ENCODE measurements at regions not wholly inside any gene's neighbourhood (a gene's known extent, or its start where the extent isn't known, plus 50 kb on each side); places are given as distances from the start of the nearest gene placed in this dataset.

DNA sequence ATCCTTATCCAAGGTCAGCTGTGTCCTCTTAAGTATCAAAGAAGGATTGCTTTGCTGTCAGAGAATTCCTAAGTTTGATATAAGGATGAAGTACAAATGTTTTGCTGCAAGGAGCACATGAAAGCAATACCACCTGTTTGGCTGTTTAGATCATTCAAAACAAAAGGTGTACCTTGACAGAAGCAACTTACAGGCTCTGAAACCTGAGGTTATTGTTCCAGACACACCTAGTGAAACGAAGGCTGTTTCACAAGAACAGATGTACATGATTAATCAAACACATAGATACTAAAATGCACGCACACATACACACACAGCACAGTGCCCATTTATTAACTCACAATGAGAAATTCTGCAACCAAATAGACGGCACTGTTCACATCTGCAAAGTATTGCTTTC, 166.2 kb downstream of the RBM43 start:
- no peak overlapping the region for H3K4me3 ChIP-seq (ENCODE audit: low read depth, low read length)
- TF ChIP-seq, protein P1, sequence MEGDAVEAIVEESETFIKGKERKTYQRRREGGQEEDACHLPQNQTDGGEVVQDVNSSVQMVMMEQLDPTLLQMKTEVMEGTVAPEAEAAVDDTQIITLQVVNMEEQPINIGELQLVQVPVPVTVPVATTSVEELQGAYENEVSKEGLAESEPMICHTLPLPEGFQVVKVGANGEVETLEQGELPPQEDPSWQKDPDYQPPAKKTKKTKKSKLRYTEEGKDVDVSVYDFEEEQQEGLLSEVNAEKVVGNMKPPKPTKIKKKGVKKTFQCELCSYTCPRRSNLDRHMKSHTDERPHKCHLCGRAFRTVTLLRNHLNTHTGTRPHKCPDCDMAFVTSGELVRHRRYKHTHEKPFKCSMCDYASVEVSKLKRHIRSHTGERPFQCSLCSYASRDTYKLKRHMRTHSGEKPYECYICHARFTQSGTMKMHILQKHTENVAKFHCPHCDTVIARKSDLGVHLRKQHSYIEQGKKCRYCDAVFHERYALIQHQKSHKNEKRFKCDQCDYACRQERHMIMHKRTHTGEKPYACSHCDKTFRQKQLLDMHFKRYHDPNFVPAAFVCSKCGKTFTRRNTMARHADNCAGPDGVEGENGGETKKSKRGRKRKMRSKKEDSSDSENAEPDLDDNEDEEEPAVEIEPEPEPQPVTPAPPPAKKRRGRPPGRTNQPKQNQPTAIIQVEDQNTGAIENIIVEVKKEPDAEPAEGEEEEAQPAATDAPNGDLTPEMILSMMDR (IDR thresholded peaks at IDR 0.05; ENCODE audit: low read depth, low read length, missing control alignments), result no peak
- DNase-seq (ENCODE audit: low read depth), result no peak

DNA sequence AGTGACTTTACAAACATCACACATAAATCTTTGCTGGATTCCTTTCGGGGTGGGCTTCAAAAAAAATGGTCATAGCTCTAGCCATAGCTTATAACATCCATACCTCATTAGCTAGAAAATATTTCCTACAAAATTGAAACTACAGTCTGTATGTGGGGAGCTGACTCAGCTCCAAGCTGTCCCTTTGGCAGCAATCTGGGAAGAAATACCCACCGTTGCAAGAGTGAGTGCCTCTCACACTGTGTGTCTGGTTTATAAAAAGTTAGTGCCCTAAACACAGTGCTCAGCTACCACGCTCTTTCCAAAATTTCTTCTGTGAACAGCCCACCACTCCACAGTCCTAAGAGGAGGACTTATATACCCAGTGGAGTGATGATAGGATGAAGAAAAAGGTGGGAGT, 170.1 kb downstream of the RBM43 start:
- TF ChIP-seq, protein P1 (IDR thresholded peaks at IDR 0.05; ENCODE audit: low read depth, low read length, missing control alignments), result no peak
- no peak overlapping the region for H3K4me3 ChIP-seq (ENCODE audit: low read depth, low read length)
- no peak for DNase-seq (ENCODE audit: low read depth)

- TF ChIP-seq, protein P1 (IDR thresholded peaks at IDR 0.05; ENCODE audit: low read depth, low read length, missing control alignments), result no peak
- no peak for DNase-seq (ENCODE audit: low read depth)
- no peak overlapping the region for H3K4me3 ChIP-seq (ENCODE audit: low read depth, low read length)
Observed at GRCh38 chr2:151087377-151087776, 174.3 kb downstream of the RBM43 start.

DNA sequence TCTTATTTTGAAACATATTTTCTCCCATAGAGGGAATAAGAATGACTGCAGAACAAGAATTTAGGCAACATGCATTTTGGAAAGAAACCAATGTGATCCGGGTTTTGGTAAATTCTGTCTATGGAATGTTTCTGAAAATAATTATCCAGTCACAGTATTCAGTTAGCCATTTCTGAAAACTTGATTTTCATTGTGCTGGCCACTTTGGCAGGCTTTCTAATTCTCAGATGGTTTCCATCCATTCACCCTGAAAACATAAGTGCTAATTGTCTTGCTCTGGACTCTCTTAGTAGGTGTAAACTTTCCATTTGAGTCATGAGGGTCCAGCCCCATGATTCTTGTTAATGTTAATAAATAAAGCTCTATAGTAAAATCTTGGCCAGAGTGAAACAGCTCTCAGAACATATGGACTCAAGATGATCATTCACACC, 176.5 kb downstream of the RBM43 start:
- H3K4me3 ChIP-seq (ENCODE audit: low read depth, low read length), result no peak overlapping the region
- TF ChIP-seq, protein P1 (IDR thresholded peaks at IDR 0.05; ENCODE audit: low read depth, low read length, missing control alignments), result no peak
- DNase-seq (ENCODE audit: low read depth), result no peak

GRCh38 chr2:151083856-151084795, 177.5 kb downstream of the RBM43 start:
- TF ChIP-seq, protein P1 (IDR thresholded peaks at IDR 0.05; ENCODE audit: low read depth, low read length, missing control alignments), result no peak
- no peak overlapping the region for H3K4me3 ChIP-seq (ENCODE audit: low read depth, low read length)
- DNase-seq (ENCODE audit: low read depth), result no peak

GRCh38 chr2:151078889-151079288, 182.8 kb downstream of the RBM43 start:
- DNase-seq (ENCODE audit: low read depth), result no peak
- H3K4me3 ChIP-seq (ENCODE audit: low read depth, low read length), result no peak overlapping the region
- TF ChIP-seq, protein P1 (IDR thresholded peaks at IDR 0.05; ENCODE audit: low read depth, low read length, missing control alignments), result no peak

DNA sequence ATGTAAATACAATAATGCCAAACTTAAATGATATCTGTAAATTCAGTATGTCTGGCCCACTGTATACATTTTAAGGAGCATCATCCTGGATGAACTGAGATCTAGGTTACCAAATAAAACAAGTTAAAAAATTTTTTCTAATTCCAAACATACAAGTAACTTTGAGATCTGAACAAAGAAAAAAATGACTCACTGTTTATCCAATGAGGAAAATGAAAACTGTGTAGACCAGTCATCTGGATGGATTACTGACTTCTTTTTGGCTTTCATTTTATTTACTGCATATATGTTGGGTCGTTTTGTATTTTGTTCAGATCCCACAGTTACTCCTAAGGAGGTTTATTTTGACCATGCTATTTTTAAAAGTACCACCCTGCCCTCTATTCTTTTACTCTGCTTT, 189.8 kb downstream of the RBM43 start:
- H3K4me3 ChIP-seq (ENCODE audit: low read depth, low read length), result no peak overlapping the region
- TF ChIP-seq, protein P1 (IDR thresholded peaks at IDR 0.05; ENCODE audit: low read depth, low read length, missing control alignments), result no peak
- DNase-seq (ENCODE audit: low read depth), result no peak

Measured in GM12864 (cell line).